ENCODE measurements at regions not wholly inside any gene's neighbourhood (a gene's known extent, or its start where the extent isn't known, plus 50 kb on each side); places are given as distances from the start of the nearest gene placed in this dataset.
A peak's percentile ranks its signal among the peaks of the same experiment; 100 is the strongest.
"Not testable (repeated sequence)": the region's sequence is repeated elsewhere in the genome, so short reads cannot be mapped to it uniquely, and the experiment has no call there.

DNA sequence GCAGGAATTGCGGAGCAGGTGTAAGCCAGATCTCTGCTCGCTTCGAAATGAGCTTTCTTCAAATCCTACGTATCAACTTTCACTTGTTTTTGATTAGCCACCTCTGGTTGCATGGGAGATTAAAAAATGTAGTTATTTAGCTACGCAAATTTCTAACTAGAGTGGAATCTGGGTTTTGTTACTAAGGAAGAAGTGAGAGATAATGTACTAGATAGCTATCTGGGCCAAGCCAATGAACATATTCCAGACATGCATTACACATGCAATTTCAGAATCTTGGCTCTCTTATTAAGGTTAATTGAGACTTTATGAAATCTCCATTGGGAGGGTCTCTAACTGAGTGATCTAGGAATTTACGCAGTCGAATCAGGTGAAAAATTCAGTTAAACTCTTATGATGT is 765.7 kb downstream of the DIPK2A start:
- DNase-seq (ENCODE audit: low read depth) = no peak

- no peak for DNase-seq (ENCODE audit: low read depth)
These were observed 771.6 kb downstream of the DIPK2A start for GRCh38 chr3:144743225-144743668.

DNA sequence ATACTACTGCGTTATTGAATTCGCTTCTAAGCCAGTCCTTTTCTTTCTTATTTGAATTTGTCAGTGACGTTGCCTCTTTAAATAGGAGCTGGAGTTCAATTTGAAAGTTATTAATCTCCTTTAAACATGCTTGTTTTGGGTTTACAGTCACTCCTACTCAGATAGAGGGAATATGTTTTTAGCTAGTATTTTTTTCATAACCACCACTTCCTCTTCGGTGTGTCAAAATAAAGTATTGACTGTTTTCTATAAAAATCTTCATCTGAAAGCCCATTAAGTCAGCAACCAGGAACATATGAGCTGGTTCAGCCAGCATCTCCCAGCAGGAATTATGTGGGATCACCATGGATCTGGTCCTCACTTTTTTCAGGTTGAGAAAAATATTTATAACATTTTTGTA is 772.9 kb downstream of the DIPK2A start:
- no peak for DNase-seq (ENCODE audit: low read depth)

GRCh38 chr3:144746631-144747030 is 775.0 kb downstream of the DIPK2A start:
- DNase-seq (ENCODE audit: low read depth) = no peak

DNA sequence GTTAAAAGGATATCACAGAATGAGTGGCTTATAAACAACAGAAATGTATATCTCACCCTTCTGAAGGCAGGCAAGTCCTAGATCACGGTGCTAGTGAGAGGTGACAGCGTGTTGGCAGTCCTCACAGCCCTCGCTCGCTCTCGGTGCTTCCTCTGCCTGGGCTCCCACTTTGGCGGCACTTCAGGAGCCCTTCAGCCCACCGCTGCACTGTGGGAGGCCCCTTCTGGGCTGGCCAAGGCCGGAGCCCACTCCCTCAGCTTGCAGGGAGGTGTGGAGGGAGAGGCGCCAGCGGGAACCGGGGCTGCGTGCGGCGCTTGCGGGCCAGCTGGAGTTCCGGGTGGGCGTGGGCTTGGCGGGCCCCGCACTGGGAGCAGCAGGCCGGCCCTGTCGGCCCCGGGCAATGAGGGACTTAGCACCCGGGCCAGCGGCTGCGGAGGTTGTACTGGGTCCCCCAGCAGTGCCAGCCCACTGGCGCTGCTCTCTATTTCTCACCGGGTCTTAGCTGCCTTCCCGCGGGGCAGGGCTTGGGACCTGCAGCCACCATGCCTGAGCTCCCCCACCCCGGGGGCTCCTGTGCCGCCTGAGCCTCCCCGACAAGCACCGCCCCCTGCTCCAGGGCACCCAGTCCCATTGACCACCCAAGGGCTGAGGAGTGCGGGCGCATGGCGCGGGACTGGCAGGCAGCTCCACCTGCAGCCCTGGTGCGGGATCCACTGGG is 778.1 kb downstream of the DIPK2A start:
- DNase-seq (ENCODE audit: low read depth) = not testable (repeated sequence)

GRCh38 chr3:144754076-144754783 is 782.6 kb downstream of the DIPK2A start:
- no peak for DNase-seq (ENCODE audit: low read depth)

DNA sequence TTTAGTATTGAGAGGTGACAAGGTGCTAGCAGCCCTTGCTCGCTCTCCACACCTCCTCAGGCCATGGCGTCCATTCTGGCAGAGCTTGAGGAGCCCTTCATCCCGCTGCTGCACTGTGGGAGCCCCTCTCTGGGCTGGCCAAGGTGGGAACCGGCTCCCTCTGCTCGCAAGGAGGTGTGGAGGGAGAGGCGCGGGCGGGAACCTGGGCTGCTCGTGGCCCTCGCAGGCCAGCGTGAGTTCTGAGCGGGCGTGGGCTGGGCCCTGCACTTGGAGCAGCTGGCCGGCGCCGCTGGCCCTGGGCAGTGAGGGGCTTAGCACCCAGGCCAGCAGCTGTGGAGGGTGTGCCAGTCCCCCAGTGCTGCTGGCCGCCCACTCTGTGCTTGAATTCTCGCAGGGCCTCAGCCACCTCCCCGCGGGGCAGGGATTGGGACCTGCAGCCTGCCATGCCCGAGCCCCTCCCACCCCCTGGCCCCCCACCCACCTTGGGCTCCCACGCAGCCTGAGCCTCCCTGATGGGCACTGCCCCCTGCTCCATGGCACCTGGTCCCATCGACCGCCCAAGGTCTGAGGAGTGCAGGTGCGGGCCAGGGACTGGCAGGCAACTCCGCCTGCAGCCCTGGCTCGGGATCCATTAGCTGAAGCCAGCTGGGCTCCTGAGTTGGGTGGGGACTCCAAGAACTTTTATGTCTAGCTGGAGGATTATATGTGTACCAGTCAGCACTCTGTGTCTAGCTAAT is 785.2 kb downstream of the DIPK2A start:
- DNase-seq (ENCODE audit: low read depth) = no peak

DNA sequence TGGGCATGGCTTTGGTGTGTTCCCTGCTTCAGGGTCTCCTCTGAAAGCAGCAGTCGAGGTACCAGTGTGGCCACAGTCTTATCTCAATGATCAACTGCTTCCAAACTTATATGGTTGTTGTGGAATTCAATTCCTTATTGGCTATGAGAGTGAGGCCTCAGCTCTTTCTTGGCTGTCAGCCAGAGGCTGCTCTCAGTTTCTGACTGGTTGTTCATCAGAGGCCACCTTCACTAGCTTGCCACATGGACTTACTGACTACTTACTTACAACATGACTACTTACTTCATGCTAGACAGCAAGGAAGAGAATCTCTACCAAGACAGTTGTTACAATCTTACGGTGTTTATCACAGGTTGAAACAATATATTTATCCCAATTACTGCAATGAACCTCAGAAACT is 789.2 kb downstream of the DIPK2A start:
- DNase-seq (ENCODE audit: low read depth) = peak; percentile 13

- no peak for DNase-seq (ENCODE audit: low read depth)
These were observed 790.5 kb downstream of the DIPK2A start for GRCh38 chr3:144762091-144762490.

DNA sequence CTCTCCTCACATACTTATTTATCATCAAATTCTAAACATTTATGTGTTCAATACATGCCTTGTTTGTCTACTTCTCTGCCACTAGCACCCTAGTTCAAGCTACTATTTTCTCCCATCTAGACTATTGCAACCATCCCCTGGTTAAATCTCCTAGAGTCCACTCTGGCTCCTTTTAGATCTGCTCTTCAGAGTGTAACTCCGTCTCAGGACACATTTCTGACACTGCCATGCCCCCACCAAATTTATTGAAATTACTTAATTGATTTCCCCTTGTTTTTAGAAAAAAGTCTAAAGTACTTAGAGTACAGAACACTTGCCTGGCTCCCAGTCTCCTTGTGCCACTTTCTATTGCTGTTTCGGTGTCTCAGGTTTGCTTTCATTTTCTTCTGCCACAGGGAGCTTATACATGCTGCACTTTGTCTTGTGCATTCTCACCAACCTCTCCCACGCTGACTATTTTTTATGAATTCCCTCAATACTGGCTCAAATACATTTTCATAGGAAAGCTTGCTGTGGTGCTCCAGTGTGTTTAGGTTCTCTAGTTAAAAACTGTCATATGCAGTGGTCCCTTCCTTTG is 792.3 kb downstream of the DIPK2A start:
- DNase-seq (ENCODE audit: low read depth) = peak; percentile 61

DNA sequence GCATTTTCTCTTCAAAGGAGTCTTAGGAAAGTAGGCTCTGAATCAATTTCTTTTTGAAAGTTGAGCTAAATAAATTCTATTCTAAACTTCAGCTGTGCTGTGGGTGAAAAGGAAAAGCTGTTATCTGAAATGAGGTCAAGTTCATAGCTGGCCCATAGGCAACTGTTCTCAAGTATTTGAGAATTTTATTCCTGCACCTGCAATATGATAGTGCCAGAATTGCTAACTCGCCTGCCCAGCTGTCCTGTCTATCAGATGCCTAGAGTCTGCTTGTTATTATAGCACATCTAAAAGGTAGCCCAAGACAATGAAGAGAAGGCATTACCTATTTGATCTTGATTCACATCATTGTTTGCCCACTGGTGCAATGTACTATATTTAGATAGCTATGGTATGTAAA is 798.7 kb downstream of the DIPK2A start:
- no peak for DNase-seq (ENCODE audit: low read depth)

- DNase-seq (ENCODE audit: low read depth) = peak; percentile 53
These were observed 799.3 kb downstream of the DIPK2A start for GRCh38 chr3:144770915-144771351.

DNA sequence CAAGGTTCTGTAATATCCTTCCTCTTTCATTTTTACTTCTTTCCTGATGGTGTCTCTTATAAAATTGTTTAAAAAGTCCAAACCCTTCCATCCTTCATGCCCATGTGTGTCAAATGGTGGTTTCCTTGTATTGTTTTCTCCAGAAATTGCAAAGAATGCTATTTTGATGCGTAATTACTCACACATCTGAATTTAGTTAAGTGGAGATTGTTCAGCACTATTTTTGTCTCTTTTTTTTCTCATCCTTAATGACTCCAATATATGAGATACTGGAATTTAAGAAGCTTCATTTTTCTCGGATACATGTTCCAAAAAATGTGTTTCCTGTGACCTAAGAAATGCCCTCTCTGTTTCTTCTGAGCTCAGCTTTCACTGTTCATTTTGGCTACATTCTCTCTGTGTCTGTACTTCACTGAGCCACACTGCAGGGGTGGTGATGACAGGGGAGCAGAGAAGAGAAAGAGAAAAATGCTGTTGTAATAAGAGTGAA is 799.8 kb downstream of the DIPK2A start:
- DNase-seq (ENCODE audit: low read depth) = no peak

GRCh38 chr3:144772372-144772771 is 800.7 kb downstream of the DIPK2A start:
- no peak for DNase-seq (ENCODE audit: low read depth)

- no peak for DNase-seq (ENCODE audit: low read depth)
These were observed 801.7 kb downstream of the DIPK2A start for GRCh38 chr3:144773350-144773749.

DNA sequence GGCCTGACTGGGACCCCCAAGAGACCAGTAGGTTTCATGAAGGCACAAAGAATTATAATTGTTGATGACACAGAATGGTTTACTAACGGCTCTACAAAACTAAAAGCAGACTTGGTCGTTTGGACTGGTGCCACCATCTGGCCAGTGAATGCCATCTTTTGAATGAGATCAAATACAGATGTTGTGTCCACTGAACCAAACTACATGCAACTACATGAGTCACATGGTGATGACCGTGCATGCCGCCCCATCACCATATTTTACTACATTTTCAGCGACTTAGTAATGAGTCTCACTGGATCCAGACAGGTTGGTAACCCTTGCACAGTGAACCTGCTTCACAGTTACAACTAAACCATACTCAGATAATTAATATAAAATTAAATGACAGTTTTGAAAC is 803.3 kb downstream of the DIPK2A start:
- DNase-seq (ENCODE audit: low read depth) = peak; percentile 51

DNA sequence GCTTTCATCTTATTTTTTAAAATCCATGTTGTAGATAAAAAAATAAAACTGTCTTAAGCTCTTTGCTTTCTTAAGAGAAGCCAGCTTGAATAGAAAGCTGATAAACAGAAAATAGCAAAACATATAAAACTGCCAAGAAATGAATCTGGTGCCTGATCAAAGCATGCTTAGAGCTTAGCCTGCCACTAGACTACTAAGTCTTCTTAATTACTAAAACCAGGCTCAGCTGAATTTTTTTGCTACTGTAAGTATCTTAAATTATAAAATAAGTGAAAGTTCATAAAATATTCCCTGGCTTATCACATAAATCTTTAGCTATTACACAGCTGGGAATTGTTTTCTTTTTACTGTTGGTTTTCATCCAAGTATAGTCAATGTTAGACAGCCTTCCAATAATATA is 803.9 kb downstream of the DIPK2A start:
- DNase-seq (ENCODE audit: low read depth) = no peak

DNA sequence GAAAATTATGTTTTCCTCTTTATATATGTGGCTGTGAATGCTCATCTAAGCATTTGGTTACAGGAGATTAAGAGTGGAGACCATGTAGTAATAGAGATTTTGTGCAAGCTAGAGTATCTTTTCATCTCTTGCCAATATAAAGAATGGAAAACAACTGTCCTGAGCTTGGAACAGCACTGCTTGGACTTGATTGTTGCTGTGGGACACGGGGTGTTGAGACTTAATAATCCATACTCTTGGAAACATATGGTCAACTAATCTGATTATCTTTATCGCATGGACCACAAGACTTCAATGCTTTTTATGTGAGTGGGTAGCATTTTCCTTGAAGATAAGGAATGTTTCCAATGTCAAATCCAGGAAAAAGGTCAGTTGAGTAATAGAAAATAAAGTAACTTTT is 806.3 kb downstream of the DIPK2A start:
- DNase-seq (ENCODE audit: low read depth) = no peak

GRCh38 chr3:144791034-144791433 is 819.4 kb downstream of the DIPK2A start:
- no peak for DNase-seq (ENCODE audit: low read depth)

DNA sequence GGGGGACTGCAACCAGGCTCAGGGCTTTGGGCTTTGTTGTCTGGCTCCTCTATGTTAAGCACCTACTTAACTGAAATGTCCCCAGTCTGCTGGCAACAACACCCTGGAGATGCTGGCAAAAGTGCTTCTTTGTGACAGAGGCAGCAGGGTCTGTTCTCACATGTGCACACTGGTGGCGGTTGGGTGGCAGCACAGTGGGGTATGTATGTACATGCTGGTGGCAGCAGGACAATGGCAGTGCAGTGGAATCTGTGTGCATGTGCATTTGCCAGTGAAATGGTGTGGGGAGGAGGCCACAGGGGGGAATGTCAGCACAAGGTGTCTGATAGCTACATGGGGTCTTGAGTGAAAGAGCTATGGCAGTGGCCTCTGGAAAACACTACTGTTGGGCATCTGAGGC is 830.3 kb downstream of the DIPK2A start:
- DNase-seq (ENCODE audit: low read depth) = no peak

DNA sequence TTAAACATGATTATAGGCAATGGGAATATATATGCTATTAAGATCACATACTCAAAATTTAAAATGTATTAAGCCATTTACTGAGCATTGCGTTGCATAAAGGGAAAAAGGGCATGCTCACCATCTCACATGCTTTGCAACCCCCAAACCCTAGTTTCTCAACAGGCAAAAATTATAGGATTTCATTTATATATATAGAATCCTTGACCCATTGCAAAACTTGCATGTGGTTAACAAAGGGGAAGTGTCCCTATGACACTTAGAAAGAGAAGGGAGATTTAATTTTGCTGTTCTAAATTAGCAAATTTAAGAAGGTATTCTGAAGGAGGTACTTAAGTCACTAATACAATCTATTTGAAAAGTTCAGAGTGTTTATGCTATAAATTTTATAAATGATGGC is 837.8 kb downstream of the DIPK2A start:
- DNase-seq (ENCODE audit: low read depth) = no peak

GRCh38 chr3:144810160-144810559 is 838.5 kb downstream of the DIPK2A start:
- DNase-seq (ENCODE audit: low read depth) = no peak
